ENCODE measurements at regions not wholly inside any gene's neighbourhood (a gene's known extent, or its start where the extent isn't known, plus 50 kb on each side); places are given as distances from the start of the nearest gene placed in this dataset.

- TF ChIP-seq CTCF (conservative IDR thresholded peaks at IDR 0.05; ENCODE audit: low read depth) = no peak
- H3K27ac ChIP-seq = no peak overlapping the region
- DNase-seq (ENCODE audit: low spot score) = no peak
- ChIA-PET POLR2A (ENCODE audit: low non-redundant PET) (no interaction called here), CTCF (no interaction called here)
Observed at GRCh38 chr6:137690034-137690433, 177.0 kb upstream of the TNFAIP3 start.

- no peak for TF ChIP-seq CTCF (conservative IDR thresholded peaks at IDR 0.05; ENCODE audit: low read depth)
- POLR2A ChIA-PET (ENCODE audit: low non-redundant PET) = no interaction called here
- CTCF ChIA-PET = no interaction called here
- H3K27ac ChIP-seq = no peak overlapping the region
- DNase-seq (ENCODE audit: low spot score) = no peak
Observed at GRCh38 chr6:137690721-137691120, 176.3 kb upstream of the TNFAIP3 start.

- CTCF ChIA-PET = no interaction called here
- no peak overlapping the region for H3K27ac ChIP-seq
- TF ChIP-seq CTCF (conservative IDR thresholded peaks at IDR 0.05; ENCODE audit: low read depth) = no peak
- POLR2A ChIA-PET (ENCODE audit: low non-redundant PET) = no interaction called here
- DNase-seq (ENCODE audit: low spot score) = no peak
Observed at GRCh38 chr6:137692308-137692707, 174.8 kb upstream of the TNFAIP3 start.

GRCh38 chr6:137692806-137693205, 174.3 kb upstream of the TNFAIP3 start:
- no peak overlapping the region for H3K27ac ChIP-seq
- ChIA-PET POLR2A (ENCODE audit: low non-redundant PET) (no interaction called here), CTCF (no interaction called here)
- TF ChIP-seq CTCF (conservative IDR thresholded peaks at IDR 0.05; ENCODE audit: low read depth) = no peak
- no peak for DNase-seq (ENCODE audit: low spot score)

GRCh38 chr6:137693711-137694110, 173.3 kb upstream of the TNFAIP3 start:
- POLR2A ChIA-PET (ENCODE audit: low non-redundant PET) = no interaction called here
- no peak overlapping the region for H3K27ac ChIP-seq
- no peak for DNase-seq (ENCODE audit: low spot score)
- CTCF ChIA-PET = interaction anchor here (0.6 kb wide), 1 partner anchor 90 kb away, joined by 5 read pairs; no protein-coding TSS in a partner anchor
- TF ChIP-seq CTCF (conservative IDR thresholded peaks at IDR 0.05; ENCODE audit: low read depth) = no peak

- ChIA-PET POLR2A (ENCODE audit: low non-redundant PET) (no interaction called here), CTCF (interaction anchor here (0.6 kb wide), 1 partner anchor 305 kb away, joined by 4 read pairs; no protein-coding TSS in a partner anchor)
- no peak overlapping the region for H3K27ac ChIP-seq
- DNase-seq (ENCODE audit: low spot score) = no peak
- no peak for TF ChIP-seq CTCF (conservative IDR thresholded peaks at IDR 0.05; ENCODE audit: low read depth)
Observed at GRCh38 chr6:137696765-137697164, 170.3 kb upstream of the TNFAIP3 start.

Measured in RWPE1 (cell line).